NCI-H1092 treated with DMSO at 0.1 percent for 48 hours (cell line): ENCODE measurements at regions not wholly inside any gene's neighbourhood (a gene's known extent, or its start where the extent isn't known, plus 50 kb on each side); places are given as distances from the start of the nearest gene placed in this dataset.
"Not testable (repeated sequence)": the region's sequence is repeated elsewhere in the genome, so short reads cannot be mapped to it uniquely, and the experiment has no call there.

Experiments
- DNase-seq: peaks from one replicate; lab custom pipeline; 2025; lab: John Stamatoyannopoulos, UW

DNA sequence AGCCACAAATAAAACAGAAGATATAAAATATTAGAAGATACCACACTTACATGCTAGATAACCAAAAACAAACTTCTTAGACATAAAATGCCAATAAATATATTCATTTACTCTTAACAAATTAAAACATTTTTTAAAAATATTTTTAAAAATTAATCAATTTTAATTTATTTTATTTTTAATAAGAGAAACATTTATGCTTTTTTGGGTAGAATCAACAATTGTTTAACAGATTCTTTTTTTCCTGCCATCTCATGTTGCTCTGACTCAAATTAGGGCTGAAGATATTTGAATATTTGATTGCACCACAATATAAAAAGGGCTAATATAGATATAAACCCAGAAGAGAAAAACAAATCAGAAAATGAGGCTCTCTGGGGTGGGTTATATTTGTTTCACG is 172.6 kb downstream of the GOLGA6L6 start:
- no peak for DNase-seq

DNA sequence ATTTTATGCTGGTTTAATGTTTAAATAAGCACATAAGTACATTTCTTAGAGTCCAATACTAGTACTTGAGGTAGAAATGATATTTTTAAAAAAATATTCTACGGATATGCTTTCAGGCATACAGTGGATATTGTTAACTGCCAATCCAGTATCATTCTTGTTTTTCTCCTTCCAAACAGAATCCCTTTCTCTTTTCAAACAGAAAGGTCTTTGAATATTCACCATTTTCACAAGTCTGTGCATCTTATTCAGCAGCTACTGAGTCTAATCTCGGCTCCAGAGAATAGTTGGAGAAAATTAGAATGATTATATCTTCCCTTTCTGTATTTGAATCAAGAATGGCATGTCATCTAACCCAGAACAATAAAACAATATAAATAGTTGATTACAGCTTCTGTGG is 174.5 kb downstream of the GOLGA6L6 start:
- no peak for DNase-seq

DNA sequence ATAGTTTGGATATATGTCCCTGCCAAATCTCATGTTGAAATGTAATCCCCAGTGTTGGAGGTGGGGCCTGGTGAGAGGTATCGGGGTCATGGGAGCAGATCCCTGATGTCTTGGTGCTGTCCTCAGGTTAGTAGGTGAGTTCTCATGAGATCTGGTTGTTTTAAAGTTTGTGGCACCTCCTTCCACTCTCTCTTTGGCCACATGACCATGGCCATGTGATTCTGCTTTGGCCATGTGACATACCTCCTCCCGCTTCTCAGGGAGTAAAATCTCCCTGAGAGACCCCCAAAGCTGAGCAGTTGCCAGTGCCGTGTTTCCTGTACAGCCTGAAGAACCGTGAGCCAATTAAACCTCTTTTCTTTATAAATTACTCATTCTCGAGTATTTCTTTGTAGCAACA is 178.0 kb downstream of the GOLGA6L6 start:
- DNase-seq: not testable (repeated sequence)

DNA sequence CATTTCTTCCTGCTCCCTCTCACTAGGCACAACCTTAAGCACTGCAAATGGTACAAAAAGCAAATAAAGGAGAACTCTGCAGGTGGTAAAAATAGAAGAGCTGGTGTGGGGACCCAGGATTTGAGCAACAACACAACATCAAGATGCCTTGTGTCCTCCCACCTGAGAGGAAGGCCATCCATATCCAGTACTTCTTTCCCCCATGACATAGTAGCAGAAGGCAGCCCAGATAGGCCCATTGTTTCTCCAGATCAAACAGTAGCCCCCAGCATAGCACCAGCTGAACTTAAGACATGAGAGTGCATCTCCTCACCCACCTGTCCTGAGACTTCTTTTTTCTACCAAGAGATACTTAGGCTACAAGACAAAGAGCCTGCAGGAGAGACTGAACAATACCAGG is 180.5 kb downstream of the GOLGA6L6 start:
- no peak for DNase-seq

DNA sequence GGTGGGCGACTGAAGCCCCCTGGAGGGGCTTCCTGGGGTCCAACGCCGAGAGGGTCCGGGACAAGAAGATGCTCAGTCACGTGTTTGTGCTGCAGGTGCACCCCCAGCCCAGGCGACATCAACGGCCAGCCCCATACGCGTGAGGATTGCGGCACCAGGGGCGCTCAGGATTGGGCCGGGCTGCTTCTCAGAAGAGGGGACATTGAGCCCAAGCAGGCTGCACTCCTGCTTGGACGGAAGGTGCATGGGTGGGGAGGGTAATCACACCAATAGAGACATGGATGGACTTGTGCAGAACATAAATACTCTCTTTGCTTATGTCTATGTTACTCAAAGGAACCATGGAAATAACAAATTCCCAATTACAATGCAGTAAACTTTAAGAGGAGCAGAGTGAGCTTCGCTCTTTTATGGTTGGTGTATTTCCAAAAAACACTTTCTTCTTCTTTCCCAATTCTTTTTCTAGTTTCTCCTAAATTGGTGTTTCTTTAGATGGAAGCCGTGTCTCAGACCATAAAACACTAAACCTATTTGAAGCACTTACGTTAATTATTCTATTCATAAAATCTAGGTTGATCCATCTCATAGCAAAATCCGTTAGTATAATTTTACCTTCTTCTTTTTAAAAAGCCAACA is 182.7 kb downstream of the GOLGA6L6 start:
- DNase-seq: no peak

DNA sequence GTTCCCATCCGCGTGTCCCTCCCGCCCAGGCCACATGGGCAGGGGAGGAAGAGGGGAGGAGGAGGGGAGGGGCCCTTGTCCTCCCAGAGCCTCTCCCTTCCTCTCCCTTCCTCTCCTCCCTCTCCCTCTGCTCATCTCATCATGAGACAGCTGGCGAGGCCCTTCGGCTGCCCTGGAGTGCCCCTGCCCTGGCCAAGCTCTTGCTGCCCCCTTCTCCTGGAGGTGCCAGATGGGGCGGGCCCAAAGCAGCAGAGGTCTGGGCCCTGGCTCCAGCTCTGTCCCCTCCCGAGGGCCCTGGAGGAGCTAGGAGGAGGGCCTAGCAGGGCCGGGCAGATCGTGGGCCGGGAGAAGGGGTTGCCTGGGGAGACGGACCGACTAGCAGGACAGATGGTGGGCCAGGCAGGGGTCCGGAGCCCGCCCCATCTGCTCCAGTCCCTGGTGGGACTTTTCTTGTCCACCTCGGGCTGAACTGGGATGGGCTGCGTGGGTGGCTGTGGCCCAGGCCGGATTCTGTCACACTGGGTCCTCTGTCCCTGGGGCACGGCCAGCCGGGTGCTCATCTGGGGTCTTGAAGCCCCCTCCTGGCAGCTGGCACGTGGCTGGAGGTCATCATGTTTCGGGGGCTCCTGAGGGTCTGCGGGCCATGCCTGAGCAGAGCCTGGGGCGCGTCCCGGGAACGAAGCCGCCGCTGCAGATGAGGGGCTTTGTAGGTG is 183.4 kb downstream of the GOLGA6L6 start:
- no peak for DNase-seq

DNA sequence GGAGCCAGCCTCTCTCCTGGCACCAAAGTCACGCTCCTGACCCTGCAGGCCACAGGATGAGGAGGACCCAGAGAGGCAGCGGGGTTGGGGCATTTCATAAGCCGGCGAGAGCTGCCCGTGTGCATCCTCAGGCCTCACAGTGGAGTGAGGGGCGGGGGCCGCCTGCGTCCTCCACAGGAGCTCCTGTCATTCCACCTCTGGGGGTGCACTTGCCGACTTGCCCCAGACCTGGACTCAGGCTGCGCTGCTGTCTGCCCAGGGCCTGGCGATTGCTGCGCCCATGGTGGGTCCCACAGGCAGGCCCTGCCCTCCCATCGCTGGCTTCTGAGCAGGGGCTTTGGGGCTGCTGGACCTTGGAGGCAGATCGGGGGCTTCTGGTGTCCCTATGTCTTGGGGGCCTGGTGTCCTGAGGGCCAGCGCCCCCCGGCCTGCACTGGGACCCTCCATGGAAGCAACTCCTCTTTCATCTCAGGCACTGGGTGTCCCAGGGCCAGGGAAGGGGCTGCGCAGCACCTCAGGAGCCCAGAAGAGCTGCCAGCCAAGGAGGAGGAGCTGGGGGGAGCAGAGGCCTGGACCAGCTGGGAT is 184.0 kb downstream of the GOLGA6L6 start:
- DNase-seq: no peak

DNA sequence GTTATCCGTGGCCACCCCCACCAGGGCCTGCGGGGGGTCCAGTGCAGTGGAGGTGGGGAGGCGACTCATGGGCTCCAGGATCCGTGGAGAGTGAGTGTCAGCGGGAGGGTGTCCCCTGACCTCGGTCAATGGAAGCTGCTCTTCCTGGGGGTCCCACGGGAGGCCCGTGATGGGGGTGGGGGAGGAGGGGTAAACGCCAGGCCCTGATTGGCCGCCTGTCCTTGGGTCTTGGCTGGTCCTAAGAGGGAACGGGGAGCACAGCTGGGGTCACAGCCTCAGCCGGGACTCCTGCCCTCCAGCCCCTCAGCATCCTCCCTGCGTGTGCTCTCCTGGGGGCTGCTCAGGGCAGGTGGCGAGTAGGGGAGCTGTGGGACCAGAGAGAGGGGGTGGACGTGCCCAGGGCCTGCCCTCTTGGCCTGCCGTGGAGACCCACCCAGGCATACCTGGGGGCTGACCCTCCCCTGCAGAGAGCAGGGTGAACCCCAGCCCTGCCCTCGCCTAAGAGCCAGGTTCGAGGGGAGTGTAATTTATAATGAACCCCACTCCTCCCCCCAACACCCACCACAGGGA is 184.6 kb downstream of the GOLGA6L6 start:
- no peak for DNase-seq

DNA sequence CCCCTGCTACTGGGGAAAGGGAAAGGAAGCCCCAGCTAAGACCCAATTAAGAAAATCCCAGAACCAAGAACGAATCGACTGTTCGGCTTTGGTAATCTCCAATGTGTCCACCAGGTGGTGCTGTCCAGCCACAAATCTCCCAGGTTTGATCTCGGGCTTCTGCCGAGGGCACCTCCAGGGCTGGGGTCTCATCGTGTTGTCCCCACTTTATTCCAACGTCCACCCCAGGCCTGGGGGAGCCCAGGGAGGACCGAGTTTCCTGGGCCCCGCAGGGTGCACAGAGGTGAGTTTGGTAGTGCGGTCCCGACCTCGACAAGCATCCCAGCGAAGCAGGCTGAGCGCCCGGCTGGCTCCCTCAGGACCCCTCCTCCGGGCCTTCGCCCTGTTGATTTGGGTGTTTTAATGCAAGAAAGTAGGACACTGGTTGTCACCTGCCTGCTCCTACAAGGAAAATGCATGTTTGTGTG is 185.1 kb downstream of the GOLGA6L6 start:
- no peak for DNase-seq

DNA sequence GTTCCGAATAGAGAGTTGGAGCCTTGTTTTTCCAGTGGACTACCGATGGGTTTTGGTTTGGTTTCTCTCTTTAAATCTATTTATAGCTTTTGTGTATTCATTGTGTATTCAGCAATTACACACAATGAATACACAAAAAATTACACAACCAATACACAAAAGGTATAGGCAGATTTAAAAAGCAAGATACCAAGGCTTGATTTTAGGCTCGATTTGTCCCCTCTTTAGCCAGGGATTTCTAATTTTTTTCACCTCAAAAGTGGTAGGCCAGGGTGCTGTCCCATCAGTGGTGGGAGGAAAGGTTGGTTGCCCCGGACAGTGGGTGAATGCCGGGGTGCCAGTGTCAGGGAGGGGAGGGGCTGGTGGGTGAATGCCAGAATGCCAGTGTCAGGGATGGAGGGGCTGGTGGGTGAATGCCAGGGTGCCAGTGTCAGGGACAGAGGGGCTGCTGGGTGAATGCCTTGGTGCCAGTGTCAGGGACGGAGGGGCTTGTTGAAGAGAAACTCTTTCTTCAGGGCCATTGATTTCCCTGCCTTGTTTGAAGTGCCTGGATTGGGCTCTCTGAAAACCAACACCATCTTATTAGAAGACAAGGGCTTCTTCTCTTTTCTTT is 186.2 kb downstream of the GOLGA6L6 start:
- DNase-seq: no peak

DNA sequence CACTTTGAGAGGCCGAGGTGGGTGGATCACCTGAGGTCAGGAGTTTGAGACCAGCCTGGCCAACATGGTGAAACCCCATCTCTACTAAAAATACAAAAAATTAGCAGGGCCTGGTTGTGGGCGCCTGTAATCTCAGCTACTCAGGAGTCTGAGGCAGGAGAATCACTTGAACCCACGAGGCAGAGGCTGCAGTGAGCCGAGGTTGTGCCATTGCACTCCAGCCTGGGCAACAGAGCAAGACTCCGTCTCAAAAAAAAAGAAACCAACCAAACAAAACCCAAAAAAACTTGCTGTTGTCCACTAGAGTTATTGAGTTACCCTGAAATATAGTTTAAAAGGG is 186.7 kb downstream of the GOLGA6L6 start:
- DNase-seq: not testable (repeated sequence)

DNA sequence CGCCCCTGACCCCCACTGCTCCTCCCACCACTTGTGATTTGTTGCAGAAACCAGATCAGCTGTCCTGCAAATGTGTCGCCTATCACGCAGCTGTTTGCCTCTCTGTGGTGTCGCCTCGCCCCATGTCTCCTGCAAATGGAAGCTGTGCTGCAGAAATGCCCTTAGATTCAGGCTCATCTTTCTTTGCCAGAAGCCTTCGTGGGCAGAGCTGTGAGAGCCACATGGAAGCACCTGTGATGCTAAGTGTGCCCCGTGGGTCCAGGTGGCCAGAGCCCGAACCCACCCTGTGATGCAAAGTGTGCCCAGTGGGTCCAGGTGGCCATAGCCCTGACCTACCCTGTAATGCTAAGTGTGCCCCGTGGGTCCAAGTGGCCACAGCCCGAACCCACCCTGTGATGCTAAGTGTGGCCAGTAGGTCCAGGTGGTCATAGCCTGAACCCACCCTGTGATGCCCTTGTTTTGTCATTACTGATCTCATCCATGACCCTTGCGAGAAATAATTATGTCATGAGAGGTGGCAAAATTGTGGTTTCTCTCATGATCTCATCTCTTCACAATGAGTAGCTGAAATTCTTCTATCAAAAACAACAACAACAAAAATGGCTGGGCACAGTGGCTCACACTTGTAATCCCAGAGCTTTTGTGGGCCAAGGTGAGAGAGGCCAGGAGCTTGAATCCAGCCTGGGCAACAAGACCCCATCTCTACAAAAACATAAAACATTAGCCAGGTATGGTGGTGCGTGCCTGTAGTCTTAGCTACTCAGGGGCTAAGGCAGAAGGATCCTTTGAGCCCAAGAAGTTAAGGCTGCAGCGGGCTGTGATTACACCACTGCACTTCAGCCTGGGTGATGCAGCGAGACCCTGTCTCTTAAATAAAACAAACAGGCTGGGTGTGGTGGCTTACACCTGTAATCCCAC is 187.4 kb downstream of the GOLGA6L6 start:
- DNase-seq: no peak

DNA sequence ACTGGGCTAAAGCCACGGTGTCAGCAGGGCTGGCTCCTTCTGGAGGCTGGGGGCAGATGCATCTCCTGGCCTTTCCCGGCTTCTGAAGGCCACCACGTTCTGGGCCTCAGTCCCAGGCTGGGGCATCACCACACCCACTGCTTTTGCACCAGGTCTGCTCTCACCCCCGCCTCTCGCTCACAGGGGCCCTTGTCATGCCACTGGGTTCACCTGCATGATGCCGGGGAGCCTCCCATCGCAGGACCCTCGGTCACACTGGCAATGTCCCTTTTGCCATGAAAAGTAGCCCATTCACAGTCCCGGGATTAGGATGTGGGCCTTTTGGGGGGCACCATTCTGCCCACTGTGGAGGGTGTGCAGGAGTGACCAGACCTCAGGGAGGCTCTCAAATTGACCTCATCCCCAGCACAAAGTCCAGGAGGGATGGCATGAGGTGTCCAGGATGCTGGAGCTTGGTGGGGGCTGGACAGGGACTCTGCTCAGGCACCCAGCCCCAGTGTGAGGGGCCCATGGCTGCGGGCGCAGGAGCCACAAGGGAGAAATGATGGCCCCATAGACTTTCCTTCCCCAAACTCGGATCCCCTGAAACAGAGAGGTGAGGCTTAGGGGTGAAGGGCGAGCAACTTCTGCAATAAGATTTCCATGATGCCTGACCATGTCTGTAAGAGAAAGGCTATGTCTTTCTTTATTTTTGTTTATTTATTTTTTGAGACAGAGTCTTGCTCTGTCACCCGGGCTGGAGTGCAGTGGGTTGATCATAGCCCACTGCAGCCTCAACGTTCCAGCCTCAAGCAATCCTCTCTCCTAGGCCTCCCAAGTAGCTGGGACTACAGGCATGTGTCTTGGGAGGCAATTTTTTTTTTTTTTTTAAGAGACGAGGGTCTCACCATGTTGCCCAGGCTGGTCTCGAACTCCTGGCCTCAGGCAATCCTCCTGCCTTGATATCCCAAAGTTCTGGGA is 189.1 kb downstream of the GOLGA6L6 start:
- no peak for DNase-seq

DNA sequence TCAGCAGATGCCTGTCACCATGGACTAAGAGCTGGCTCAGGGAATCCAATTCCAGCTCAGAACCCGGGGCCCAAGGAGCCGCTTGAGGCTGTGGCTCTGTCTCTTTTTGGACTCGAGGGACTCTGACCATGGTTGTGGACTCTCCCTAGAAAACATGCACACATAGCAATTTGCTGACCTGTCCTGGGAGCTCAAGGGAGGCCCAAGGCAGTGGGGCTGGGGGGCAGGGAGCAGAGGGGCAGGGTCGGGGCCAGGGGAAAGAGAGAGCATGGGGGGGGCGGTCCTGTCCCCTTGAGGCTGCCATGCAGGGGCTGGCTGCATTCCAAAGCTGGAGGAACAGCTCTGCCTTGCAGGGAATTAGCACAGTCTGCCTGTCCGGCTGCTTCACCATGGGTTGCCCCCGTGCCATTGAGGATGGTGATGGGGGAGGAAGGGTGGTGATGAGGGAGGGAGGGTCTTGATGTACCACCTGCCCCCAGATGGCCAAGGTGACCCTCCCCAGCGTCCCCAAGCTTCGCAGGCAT is 190.1 kb downstream of the GOLGA6L6 start:
- DNase-seq: no peak

DNA sequence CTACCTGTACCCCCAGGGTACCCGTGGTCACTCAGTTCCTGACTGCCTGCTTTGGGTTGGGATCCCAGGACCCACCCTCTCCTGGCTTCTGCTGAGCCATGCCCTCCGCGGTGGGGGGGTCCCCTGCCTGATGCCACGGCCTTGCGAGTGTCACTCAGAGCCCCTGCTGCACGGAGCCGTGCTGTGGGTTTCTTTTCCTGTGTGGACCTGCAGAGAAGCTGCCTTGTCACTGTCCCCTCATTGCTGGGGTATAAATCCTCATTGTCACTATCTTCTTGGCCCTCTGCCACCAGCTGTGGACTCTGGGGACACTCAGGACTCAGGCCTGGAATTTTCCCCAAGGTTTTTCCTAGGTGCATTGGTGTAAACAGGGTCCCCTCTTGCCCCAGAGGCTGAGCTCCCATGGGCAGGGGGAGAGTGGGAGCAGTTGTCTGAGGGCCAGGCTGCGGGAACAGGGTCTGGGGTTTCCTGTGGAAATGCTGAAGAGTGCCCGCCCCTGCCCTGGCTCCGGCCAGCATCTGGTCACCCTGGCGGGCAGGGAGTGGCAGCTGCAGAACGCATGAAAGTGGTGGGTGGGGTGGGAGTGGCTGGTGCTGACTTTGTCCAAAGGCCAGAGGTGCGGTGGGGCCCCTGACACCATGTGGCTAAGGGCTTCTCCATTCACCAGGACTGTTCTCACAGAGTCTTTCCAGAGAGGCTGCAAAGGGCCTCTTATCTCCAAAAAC is 191.7 kb downstream of the GOLGA6L6 start:
- no peak for DNase-seq

DNA sequence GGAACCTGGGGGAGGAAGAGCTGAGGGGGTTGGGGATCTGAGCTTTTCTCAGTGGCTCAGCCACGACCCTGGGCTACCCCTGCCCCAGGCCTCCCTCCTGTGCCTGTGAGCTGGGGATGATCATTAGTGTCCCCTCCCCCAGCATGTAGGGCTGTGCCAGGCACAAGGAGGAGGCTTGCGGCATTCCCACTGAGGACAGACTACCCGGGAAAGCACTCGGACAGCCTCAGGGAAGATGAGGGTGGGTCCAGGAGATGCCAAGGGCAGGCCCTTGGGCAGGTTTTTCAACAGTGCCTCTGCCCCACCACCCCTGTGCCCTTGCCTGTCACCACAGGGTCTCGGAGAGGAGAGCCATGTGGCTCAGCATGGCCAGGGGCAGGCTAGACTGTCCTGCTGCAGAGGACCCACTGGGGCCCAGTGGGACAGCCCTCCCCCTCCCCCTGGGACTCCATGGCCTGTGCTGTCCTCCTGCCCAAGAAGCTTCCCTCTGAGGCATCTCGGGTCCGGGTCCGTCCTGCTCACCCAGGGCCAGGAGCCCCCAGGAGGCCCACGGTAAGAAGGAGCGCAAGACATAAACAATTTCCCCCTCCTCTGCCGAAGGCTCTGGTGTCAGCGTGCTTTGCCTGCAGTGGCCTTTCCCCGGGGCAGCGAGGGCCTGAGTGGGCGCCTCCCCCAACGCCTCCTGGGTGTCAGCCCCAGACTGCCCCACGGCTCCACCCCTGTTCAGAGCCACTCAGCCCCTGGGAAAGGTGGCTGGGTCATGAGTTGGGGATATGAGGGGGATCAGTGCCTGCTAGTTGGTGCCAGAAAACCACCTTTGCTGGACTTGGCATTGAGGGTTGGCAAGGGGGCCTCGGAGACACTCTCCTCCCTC is 192.5 kb downstream of the GOLGA6L6 start:
- no peak for DNase-seq

DNA sequence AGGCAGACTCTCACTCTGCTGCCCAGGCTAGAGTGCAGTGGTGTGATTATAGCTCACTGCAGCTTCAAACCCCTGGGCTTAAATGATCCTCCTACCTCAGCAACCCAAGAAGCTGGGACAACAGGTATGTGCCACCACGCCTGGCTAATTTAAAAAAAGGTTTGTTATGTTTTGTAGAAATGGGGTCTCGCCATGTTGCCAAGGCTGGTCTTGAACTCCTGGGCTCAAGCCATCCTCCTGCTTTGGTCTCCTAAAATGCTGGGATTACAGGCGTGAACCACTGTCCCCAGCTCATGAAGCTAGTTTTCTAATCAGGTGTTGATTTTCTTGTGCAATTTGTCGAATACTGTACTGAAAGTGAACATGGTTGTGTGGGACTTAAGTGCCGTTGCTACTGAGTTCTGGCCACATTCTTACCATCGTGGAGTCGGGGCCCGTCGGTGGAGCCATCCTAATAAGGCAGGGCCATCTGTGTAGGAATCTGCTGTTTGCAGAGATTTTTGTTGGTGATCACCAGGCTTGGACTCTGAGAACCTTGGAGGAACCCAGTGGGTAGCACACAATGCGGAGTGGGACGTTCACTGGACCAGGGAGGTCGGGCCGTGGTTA is 193.2 kb downstream of the GOLGA6L6 start:
- no peak for DNase-seq
